Choroid plexus epithelial cell (primary cell): ENCODE measurements at regions not wholly inside any gene's neighbourhood (a gene's known extent, or its start where the extent isn't known, plus 50 kb on each side); places are given as distances from the start of the nearest gene placed in this dataset.

ENCODE experiments used
- DNase-seq: peaks from one replicate; pipeline ENCODE4 v3.0.0-alpha.2; 2010; ENCODE audit warnings: low read depth
- H3K4me3 ChIP-seq: 2 replicates; pipeline ENCODE4 v1.5.1; 2011; ENCODE audit warnings: low read depth, mild to moderate bottlenecking, control low read depth, low read length, moderate library complexity
- CTCF ChIP-seq: conservative IDR thresholded peaks from 2 replicates; pipeline ENCODE4 v1.5.1; 2011; ENCODE audit warnings: low read depth, mild to moderate bottlenecking, control low read depth, inconsistent platforms, low read length, moderate library complexity

GRCh38 chr11:134644476-134645456, 232.7 kb upstream of the B3GAT1 start:
- DNase-seq = no peak
- TF ChIP-seq CTCF = no peak
- H3K4me3 ChIP-seq = no peak overlapping the region

DNA sequence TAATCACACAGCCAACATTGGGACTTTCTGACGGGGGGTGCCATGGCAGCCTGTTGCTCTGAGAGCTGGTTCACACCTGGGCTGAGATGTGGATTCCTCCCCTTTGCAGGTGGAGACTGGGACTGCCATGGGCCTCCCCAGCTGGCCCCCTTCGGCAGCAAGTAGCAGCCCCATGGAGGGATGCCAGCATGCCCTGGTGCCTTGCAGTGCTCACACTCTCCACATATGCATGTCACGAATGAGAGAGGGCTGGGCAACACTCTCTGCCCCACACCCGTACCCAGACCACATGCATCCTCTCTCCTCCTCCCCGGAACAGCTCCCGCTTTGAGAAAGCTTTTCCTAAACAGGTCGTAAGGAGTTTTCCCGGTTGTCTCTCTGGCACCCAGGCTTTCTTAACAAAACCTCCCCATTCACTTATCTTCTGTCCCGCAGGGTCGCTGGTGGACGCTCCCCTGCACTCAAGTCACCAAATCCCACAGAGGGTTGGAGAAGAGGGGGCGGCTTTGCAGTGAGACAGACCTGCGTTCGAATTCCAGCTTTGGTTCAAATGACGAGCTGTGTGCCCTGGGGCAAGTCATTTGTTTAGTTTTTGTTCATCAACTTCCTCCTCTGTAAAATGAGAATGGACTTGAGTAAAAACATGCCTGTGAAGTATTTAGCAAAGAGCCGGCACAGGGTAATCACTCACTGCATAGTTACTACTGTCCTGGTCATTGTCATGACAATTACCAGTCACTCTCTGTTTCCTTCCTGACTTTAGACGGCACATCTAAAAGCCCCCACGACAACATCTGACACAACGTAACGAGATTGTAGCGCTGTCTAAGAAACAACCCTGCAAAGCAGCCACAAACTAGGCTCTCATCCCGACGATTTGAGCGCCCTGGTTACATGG, 231.3 kb upstream of the B3GAT1 start:
- no peak overlapping the region for H3K4me3 ChIP-seq
- TF ChIP-seq CTCF = no peak
- DNase-seq = no peak

DNA sequence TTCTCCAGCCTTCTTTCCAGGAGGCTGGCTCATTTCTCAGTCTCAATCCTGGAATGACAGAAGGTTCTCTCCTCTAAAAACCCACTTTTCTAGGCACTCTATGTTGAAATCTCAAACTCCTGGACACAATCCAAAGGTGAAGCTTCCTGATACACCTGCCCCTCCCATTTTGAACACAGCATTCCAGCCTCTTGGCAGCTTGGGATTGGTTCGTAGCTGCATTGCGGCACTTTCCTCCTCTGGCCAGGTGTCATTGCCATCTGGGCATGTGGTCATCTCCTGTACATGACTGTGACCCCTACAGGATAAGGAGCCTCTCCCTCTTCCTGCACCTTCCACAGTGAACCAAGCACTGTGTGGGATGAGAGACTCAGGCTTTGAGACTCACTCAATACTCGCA, 230.2 kb upstream of the B3GAT1 start:
- DNase-seq = no peak
- H3K4me3 ChIP-seq = no peak overlapping the region
- no peak for TF ChIP-seq CTCF

- no peak for DNase-seq
- TF ChIP-seq CTCF = no peak
- no peak overlapping the region for H3K4me3 ChIP-seq
These were observed 229.2 kb upstream of the B3GAT1 start for GRCh38 chr11:134640971-134641968.

DNA sequence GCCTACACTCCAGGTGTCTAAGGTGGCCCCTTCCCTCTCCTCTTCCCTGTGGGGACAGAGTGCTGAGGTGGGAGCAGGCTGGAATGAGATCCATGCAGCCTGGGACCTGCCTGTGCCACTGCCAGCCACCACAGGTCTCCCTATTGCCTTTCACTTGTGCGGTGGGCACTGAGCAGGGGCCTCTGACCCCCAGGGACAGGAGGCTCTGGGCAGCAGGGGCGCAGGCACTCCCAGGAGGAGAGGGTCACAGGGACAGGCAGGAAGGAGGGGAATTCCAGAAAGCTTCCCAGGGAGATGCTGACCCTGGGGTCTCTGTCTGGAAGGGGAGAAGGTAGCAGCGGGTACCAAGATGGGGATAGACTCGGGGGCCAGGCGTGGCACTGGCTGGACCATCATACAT, 228.5 kb upstream of the B3GAT1 start:
- no peak for DNase-seq
- no peak for TF ChIP-seq CTCF
- H3K4me3 ChIP-seq = no peak overlapping the region

GRCh38 chr11:134639586-134640330, 227.7 kb upstream of the B3GAT1 start:
- DNase-seq = no peak
- no peak overlapping the region for H3K4me3 ChIP-seq

More at GRCh38 chr11:134639586-134640330, 227.7 kb upstream of the B3GAT1 start:
- TF ChIP-seq CTCF = no peak
